GM12878 (cell line): ENCODE measurements at regions not wholly inside any gene's neighbourhood (a gene's known extent, or its start where the extent isn't known, plus 50 kb on each side); places are given as distances from the start of the nearest gene placed in this dataset.

ENCODE experiments used
- ATAC-seq: fragments of 200-7000 bp; cut with Tn5 transposase; 3 replicates; pipeline ENCODE4 v1.9.1; 2020; ENCODE audit warnings: mild to moderate bottlenecking, moderate library complexity
- BruUV-seq: library from RNA; stranded (reverse); fragments of 400-500 nt; replicated peaks from 2 replicates; lab custom pipeline; 2021; lab: Mats Ljungman, UMichigan
- CTCF ChIA-PET: fragments of 300-600 bp; sonication (Branson Sonifier 250); formaldehyde crosslinking; extraction: SDS; loops from one replicate; lab custom pipeline; 2021; ENCODE audit warnings: inconsistent platforms; lab: Yijun Ruan, JAX
- POLR2A ChIA-PET: fragments of 350-600 bp; formaldehyde crosslinking; extraction: SDS; loops from one replicate; lab custom pipeline; 2021; ENCODE audit warnings: inconsistent platforms; lab: Charles Lee
- RAD21 ChIA-PET: fragments of 300-600 bp; sonication (Branson Sonifier 250); formaldehyde crosslinking; loops from one replicate; lab custom pipeline; 2023; ENCODE audit warnings: antibody characterized with exemption; ENCODE audit not compliant: unreplicated experiment; lab: Charles Lee
- SMC1A ChIA-PET: fragments of 300-600 bp; sonication (Branson Sonifier 250); formaldehyde crosslinking; loops from one replicate; lab custom pipeline; 2023; ENCODE audit not compliant: unreplicated experiment, uncharacterized antibody; lab: Charles Lee
- DNase-seq: peaks from one replicate; pipeline ENCODE4 v3.0.0-alpha.2; 2011; ENCODE audit warnings: low read depth, low spot score
- FAIRE-seq: peaks from 3 replicates; lab custom pipeline; 2011; peaks lifted over from hg19 to GRCh38; lab: Jason Lieb, UNC
- H2AFZ ChIP-seq: 2 replicates; pipeline ENCODE4 v1.6.0; 2011; ENCODE audit warnings: low read depth, low read length, control low read depth; ENCODE audit not compliant: control insufficient read depth
- H3K27ac ChIP-seq: 2 replicates; pipeline ENCODE4 v1.5.1; 2011; ENCODE audit warnings: control low read depth; ENCODE audit not compliant: control insufficient read depth, insufficient read depth
- H3K27me3 ChIP-seq, 2 experiments: replicated peaks in 1 of 2; 2 replicates each; pipeline versions ENCODE4 v1.6.0 to v1.6.1; 2011; ENCODE audit warnings: low read length in 1 of 2; ENCODE audit not compliant: control insufficient read depth in 2 of 2, insufficient read depth in 2 of 2
- H3K36me3 ChIP-seq, 2 experiments: 2 replicates each; pipeline ENCODE4 v1.5.1; 2011; ENCODE audit warnings: low read length in 1 of 2; ENCODE audit not compliant: control insufficient read depth in 2 of 2, insufficient read depth in 2 of 2
- H3K4me1 ChIP-seq: 2 replicates; pipeline ENCODE4 v1.6.1; 2011; ENCODE audit warnings: mild to moderate bottlenecking, low read length, moderate library complexity, mixed read lengths; ENCODE audit not compliant: control insufficient read depth, insufficient read depth
- H3K4me2 ChIP-seq: 2 replicates; pipeline ENCODE4 v1.6.0; 2011; ENCODE audit warnings: control low read depth; ENCODE audit not compliant: control insufficient read depth, insufficient read depth
- H3K4me3 ChIP-seq: fragments of 200-600 bp; sonication (generic); 2 replicates; pipeline ENCODE4 v1.5.1; 2016
- H3K79me2 ChIP-seq: 2 replicates; pipeline ENCODE4 v1.6.0; 2011; ENCODE audit warnings: low read length; ENCODE audit not compliant: control insufficient read depth, insufficient read depth
- H3K9ac ChIP-seq: 2 replicates; pipeline ENCODE4 v1.8.0; 2011; ENCODE audit warnings: low read length, control low read depth, mixed read lengths; ENCODE audit not compliant: control insufficient read depth, insufficient read depth
- H3K9me3 ChIP-seq: replicated peaks from 3 replicates; pipeline ENCODE4 v1.5.1; 2011; ENCODE audit warnings: mild to moderate bottlenecking, low read length; ENCODE audit not compliant: control insufficient read depth, insufficient read depth
- H4K20me1 ChIP-seq: 2 replicates; pipeline ENCODE4 v1.6.0; 2011; ENCODE audit not compliant: control insufficient read depth, insufficient read depth
- ASH2L ChIP-seq: fragments of 300-600, 200-600 bp; sonication (generic); IDR thresholded peaks from 2 replicates; pipeline ENCODE4 v1.6.1; 2017; ENCODE audit warnings: low read depth, mild to moderate bottlenecking, borderline replicate concordance
- ATF7 ChIP-seq: fragments of 450-650 bp; IDR thresholded peaks from 2 replicates; pipeline ENCODE4 v1.6.1; 2016; ENCODE audit warnings: low read depth, mild to moderate bottlenecking
- KLF5 ChIP-seq: fragments of 450-650 bp; IDR thresholded peaks from 2 replicates; pipeline ENCODE4 v1.6.1; 2014; ENCODE audit warnings: mild to moderate bottlenecking; ENCODE audit not compliant: partially characterized antibody
- POLR2AphosphoS2 ChIP-seq: IDR thresholded peaks from 2 replicates; pipeline ENCODE4 v1.6.1; 2011; ENCODE audit warnings: low read depth, mild to moderate bottlenecking, low read length, improper control_type of control experiment, moderate library complexity
- RFX5 ChIP-seq: IDR thresholded peaks from 2 replicates; pipeline ENCODE4 v1.6.1; 2011; ENCODE audit warnings: low read depth, low read length, improper control_type of control experiment
- SMAD5 ChIP-seq: IDR thresholded peaks from 2 replicates; pipeline ENCODE4 v1.6.1; 2016; ENCODE audit warnings: antibody characterized with exemption, low read depth
- SRF ChIP-seq, 2 experiments: IDR thresholded peaks; 2 replicates each; pipeline ENCODE4 v1.6.1; 2011; ENCODE audit warnings: low read depth in 2 of 2, low read length in 2 of 2, mild to moderate bottlenecking in 1 of 2, moderate library complexity in 1 of 2
- WGBS: methylation state at CpG from one replicate; pipeline ENCODE4 v1.1.6; 2016; ENCODE audit warnings: low lambda C conversion rate; ENCODE audit not compliant: insufficient replicate concordance, insufficient coverage; ENCODE audit errors: missing lambda C conversion rate; 5-methylcytosine and 5-hydroxymethylcytosine counted together
- in situ Hi-C: fragments of 300-500 bp; cut with MboI; formaldehyde crosslinking; loops from 9 replicates; pipeline ENCODE4 v1.14.3; 2018; ENCODE audit warnings: mixed read lengths
- intact Hi-C: fragments of 100-400 bp; cut with micrococcal nuclease; formaldehyde crosslinking; loops from one replicate; pipeline ENCODE4 v1.14.2; 2022; ENCODE audit not compliant: unreplicated experiment
- TF ChIP-seq, protein P1 (sequence below): fragments of 150-350 bp; IDR thresholded peaks from 2 replicates; pipeline ENCODE4 v1.6.1; 2016; ENCODE audit warnings: low read depth, low read length
- TF ChIP-seq, protein P2 (sequence below): fragments of 450-650 bp; IDR thresholded peaks from 2 replicates; pipeline ENCODE4 v1.6.1; 2014; ENCODE audit warnings: mild to moderate bottlenecking

DNA sequence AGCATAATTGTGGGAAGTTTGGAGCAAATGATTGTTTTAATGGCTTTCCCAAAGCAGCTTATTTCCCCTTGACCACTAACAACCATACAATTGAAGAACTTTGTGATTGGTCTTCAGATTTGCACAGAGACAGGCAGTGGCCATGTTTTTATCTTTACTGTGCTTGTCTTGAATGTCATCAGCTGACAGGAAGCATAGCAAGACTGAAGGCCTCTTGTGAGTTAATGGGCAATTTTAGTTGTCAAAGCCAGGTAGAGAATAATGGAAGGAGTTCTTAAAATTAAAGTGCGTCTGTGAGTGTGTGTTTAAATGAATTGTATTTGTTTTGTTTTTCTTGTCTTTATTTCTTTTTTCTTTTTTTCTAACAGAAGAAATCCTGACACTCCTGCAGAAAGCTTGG is 809.9 kb downstream of the TSN start:
- Histone ChIP-seq H3K27me3 (no peaks in the 10 kb centered on the region), H3K27ac (no peak overlapping the region), H2AFZ (no peak overlapping the region)
- SMC1A ChIA-PET: interaction anchor here (0.9 to 2.8 kb wide), 8 partner anchors 10 to 172 kb away, joined by 3 to 15 read pairs (median 4); no protein-coding TSS in a partner anchor
- no peak for FAIRE-seq
- POLR2A ChIA-PET: interaction anchor here (2.0 kb wide), 1 partner anchor 24 kb away, joined by 5 read pairs; no protein-coding TSS in a partner anchor
- BruUV-seq: no TSS peak
- intact Hi-C loops: no loop called here
- TF ChIP-seq SRF (IDR thresholded peaks at IDR 0.05; ENCODE audit: low read depth in 2 of 2, low read length in 2 of 2) (no peak), POLR2AphosphoS2 (no peak), SMAD5 (no peak), RFX5 (no peak), ATF7 (no peak), KLF5 (no peak), ASH2L (no peak)
- TF ChIP-seq, protein P1, sequence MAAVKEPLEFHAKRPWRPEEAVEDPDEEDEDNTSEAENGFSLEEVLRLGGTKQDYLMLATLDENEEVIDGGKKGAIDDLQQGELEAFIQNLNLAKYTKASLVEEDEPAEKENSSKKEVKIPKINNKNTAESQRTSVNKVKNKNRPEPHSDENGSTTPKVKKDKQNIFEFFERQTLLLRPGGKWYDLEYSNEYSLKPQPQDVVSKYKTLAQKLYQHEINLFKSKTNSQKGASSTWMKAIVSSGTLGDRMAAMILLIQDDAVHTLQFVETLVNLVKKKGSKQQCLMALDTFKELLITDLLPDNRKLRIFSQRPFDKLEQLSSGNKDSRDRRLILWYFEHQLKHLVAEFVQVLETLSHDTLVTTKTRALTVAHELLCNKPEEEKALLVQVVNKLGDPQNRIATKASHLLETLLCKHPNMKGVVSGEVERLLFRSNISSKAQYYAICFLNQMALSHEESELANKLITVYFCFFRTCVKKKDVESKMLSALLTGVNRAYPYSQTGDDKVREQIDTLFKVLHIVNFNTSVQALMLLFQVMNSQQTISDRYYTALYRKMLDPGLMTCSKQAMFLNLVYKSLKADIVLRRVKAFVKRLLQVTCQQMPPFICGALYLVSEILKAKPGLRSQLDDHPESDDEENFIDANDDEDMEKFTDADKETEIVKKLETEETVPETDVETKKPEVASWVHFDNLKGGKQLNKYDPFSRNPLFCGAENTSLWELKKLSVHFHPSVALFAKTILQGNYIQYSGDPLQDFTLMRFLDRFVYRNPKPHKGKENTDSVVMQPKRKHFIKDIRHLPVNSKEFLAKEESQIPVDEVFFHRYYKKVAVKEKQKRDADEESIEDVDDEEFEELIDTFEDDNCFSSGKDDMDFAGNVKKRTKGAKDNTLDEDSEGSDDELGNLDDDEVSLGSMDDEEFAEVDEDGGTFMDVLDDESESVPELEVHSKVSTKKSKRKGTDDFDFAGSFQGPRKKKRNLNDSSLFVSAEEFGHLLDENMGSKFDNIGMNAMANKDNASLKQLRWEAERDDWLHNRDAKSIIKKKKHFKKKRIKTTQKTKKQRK: no peak
- TF ChIP-seq, protein P2, sequence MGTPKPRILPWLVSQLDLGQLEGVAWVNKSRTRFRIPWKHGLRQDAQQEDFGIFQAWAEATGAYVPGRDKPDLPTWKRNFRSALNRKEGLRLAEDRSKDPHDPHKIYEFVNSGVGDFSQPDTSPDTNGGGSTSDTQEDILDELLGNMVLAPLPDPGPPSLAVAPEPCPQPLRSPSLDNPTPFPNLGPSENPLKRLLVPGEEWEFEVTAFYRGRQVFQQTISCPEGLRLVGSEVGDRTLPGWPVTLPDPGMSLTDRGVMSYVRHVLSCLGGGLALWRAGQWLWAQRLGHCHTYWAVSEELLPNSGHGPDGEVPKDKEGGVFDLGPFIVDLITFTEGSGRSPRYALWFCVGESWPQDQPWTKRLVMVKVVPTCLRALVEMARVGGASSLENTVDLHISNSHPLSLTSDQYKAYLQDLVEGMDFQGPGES: no peak
- TF ChIP-seq, all 136 proteins: peak for 0
- Histone ChIP-seq H3K79me2 (no peaks in the 10 kb centered on the region), H3K9me3 (no peaks in the 10 kb centered on the region; the same call in 2 of the 3 replicates), H3K9ac (no peak overlapping the region), H3K4me3 (no peak overlapping the region), H3K4me1 (no peaks in the 10 kb centered on the region), H3K4me2 (no peak overlapping the region), H3K36me3 (no peaks in the 10 kb centered on the region), H4K20me1 (no peaks in the 10 kb centered on the region)
- 0% methylated on average over 1 of the region's 1 CpG for WGBS
- DNase-seq (no peak), ATAC-seq (no peak)
- in situ Hi-C loops: no loop called here
- CTCF ChIA-PET: interaction anchor here (0.8 to 1.7 kb wide), 5 partner anchors 10 to 62 kb away, joined by 3 to 6 read pairs (median 3); no protein-coding TSS in a partner anchor
- RAD21 ChIA-PET: interaction anchor here (0.7 to 1.1 kb wide), 3 partner anchors 28 to 175 kb away, joined by 3 read pairs; no protein-coding TSS in a partner anchor
